Liver (tissue), 3 donors: ENCODE measurements at regions not wholly inside any gene's neighbourhood (a gene's known extent, or its start where the extent isn't known, plus 50 kb on each side); places are given as distances from the start of the nearest gene placed in this dataset.

Experiments
- CTCF ChIP-seq: fragments of 150-350 bp; IDR thresholded peaks from 2 replicates; pipeline ENCODE4 v1.5.1; 2017; ENCODE audit warnings: improper control_type of control experiment, low read depth, low read length; ENCODE audit not compliant: missing input control
- JUND ChIP-seq, 2 donors: IDR thresholded peaks; 2 replicates each; pipeline ENCODE4 v1.6.1; 2016; ENCODE audit warnings: antibody characterized with exemption in 2 of 2
- REST ChIP-seq: IDR thresholded peaks from 2 replicates; pipeline ENCODE4 v1.6.1; 2016; ENCODE audit warnings: antibody characterized with exemption, mild to moderate bottlenecking
- RXRA ChIP-seq, 2 donors: IDR thresholded peaks; 2 replicates each; pipeline ENCODE4 v1.6.1; 2017 to 2018; ENCODE audit warnings: antibody characterized with exemption in 2 of 2, mild to moderate bottlenecking in 1 of 2
- donor health status: healthy.
- donor health status: healthy.

GRCh38 chr20:19110285-19110684 is 102.2 kb upstream of the SLC24A3 start:
- TF ChIP-seq CTCF: no peak
- TF ChIP-seq JUND (IDR thresholded peaks at IDR 0.05): no peak
- TF ChIP-seq RXRA (IDR thresholded peaks at IDR 0.05): no peak
- TF ChIP-seq REST: no peak
